ENCODE measurements at regions not wholly inside any gene's neighbourhood (a gene's known extent, or its start where the extent isn't known, plus 50 kb on each side); places are given as distances from the start of the nearest gene placed in this dataset.

GRCh38 chr4:29538889-29539646, 1181.1 kb upstream of the PCDH7 start:
- POLR2A ChIA-PET (ENCODE audit: partially characterized antibody): no interaction called here
- no peaks in the 10 kb centered on the region for H3K79me2 ChIP-seq (ENCODE audit: control insufficient read depth in 1 of 2, insufficient read depth in 2 of 2, low read length in 2 of 2)
- H3K36me3 ChIP-seq (ENCODE audit: control insufficient read depth in 2 of 4, insufficient read depth in 4 of 4, low read length in 3 of 4): no peaks in the 10 kb centered on the region
- 75% methylated on average over 4 of the region's 4 CpGs; no CpG with 5 or more reads in 1 of the 2 experiments for WGBS, 2 experiments (ENCODE audit: extremely low coverage in 1 of 2, insufficient coverage in 1 of 2, insufficient read length in 1 of 2, insufficient replicate concordance in 2 of 2, low coverage in 1 of 2, low lambda C conversion rate in 2 of 2, missing lambda C conversion rate in 1 of 2)
- no peaks in the 10 kb centered on the region; a peak in 1 of 4 replicates for H3K9me3 ChIP-seq (ENCODE audit: insufficient read depth in 2 of 2, low read depth in 1 of 2, low read length in 1 of 2)
- no peak overlapping the region for H2BK20ac ChIP-seq (ENCODE audit: low read length)
- CTCF ChIA-PET (ENCODE audit: partially characterized antibody): no interaction called here
- no peak overlapping the region for H4K91ac ChIP-seq (replicated peaks; ENCODE audit: insufficient read length, low read length)
- no peak overlapping the region for H2BK15ac ChIP-seq (ENCODE audit: low read length)
- H3K23me2 ChIP-seq (ENCODE audit: low read depth, low read length): no peaks in the 10 kb centered on the region
- no peak overlapping the region for H3K4me2 ChIP-seq (ENCODE audit: insufficient read depth in 1 of 2, low read depth in 2 of 2, low read length in 2 of 2)
- no peak overlapping the region for H2BK5ac ChIP-seq (ENCODE audit: low read depth, low read length)
- H3K9ac ChIP-seq (replicated peaks in 1 of 4; ENCODE audit: extremely low read depth in 1 of 4, low read depth in 3 of 4, low read length in 3 of 4): no peak overlapping the region
- H2BK12ac ChIP-seq (ENCODE audit: low read depth, low read length): no peak overlapping the region
- no peaks in the 10 kb centered on the region for H3K4me1 ChIP-seq (replicated peaks in 1 of 4; ENCODE audit: control insufficient read depth in 3 of 4, insufficient read depth in 4 of 4, low read length in 3 of 4)
- H2BK120ac ChIP-seq (replicated peaks; ENCODE audit: low read depth, low read length): no peak overlapping the region
- H3K56ac ChIP-seq (replicated peaks; ENCODE audit: insufficient read length, low read depth, low read length): no peak overlapping the region
- no peak overlapping the region for H3K4ac ChIP-seq (replicated peaks; ENCODE audit: insufficient read length, low read depth, low read length)
- no peak overlapping the region for H4K5ac ChIP-seq (ENCODE audit: insufficient read length, low read depth, low read length)
- FAIRE-seq (no peak), DNase-seq (ENCODE audit: low read depth in 1 of 2, low spot score in 2 of 2) (no peak)
- H3K23ac ChIP-seq (ENCODE audit: insufficient read length): no peak overlapping the region
- no peaks in the 10 kb centered on the region for H3K79me1 ChIP-seq (ENCODE audit: low read depth, low read length)
- H2AK5ac ChIP-seq (ENCODE audit: low read depth, low read length): no peak overlapping the region
- H3K14ac ChIP-seq (ENCODE audit: insufficient read length): no peak overlapping the region
- no peak overlapping the region for H3K18ac ChIP-seq (ENCODE audit: extremely low read depth, low read length)
- H2AFZ ChIP-seq (ENCODE audit: low read length): no peak overlapping the region
- H3K27me3 ChIP-seq (replicated peaks in 1 of 4; ENCODE audit: control insufficient read depth in 3 of 4, extremely low read depth in 1 of 4, insufficient read depth in 3 of 4, low read length in 3 of 4): peaks cover 0 to 1% (median 0%) of the 10 kb centered on the region in 4 experiments; a peak in 1 of 7 replicates
- H3K27ac ChIP-seq (ENCODE audit: low read depth, low read length): no peak overlapping the region
- H3K4me3 ChIP-seq (ENCODE audit: extremely low read depth in 1 of 4, insufficient read depth in 2 of 4, low read depth in 3 of 4, low read length in 4 of 4): no peak overlapping the region
- H4K20me1 ChIP-seq (replicated peaks in 1 of 2; ENCODE audit: control insufficient read depth in 1 of 2, insufficient read depth in 2 of 2, low read length in 2 of 2): no peaks in the 10 kb centered on the region
- no peak overlapping the region for H4K8ac ChIP-seq (ENCODE audit: extremely low read depth, insufficient read depth, low read length)
- TF ChIP-seq SRF (IDR thresholded peaks at IDR 0.05; ENCODE audit: low read depth, low read length): no peak
- no peak for TF ChIP-seq SAP30 (IDR thresholded peaks at IDR 0.05; ENCODE audit: insufficient read depth, insufficient replicate concordance, low read length)
- no peak for TF ChIP-seq ASH2L (IDR thresholded peaks at IDR 0.05; ENCODE audit: low read length)
- no peak for TF ChIP-seq SUZ12 (IDR thresholded peaks at IDR 0.05; ENCODE audit: low read length)
- no peak for TF ChIP-seq USF2 (IDR thresholded peaks at IDR 0.05; ENCODE audit: low read length)
- no peak for TF ChIP-seq RBBP5 (IDR thresholded peaks at IDR 0.05; ENCODE audit: borderline replicate concordance, low read depth, low read length)
- TF ChIP-seq TEAD4 (IDR thresholded peaks at IDR 0.05; ENCODE audit: low read depth, low read length): no peak
- no peak for TF ChIP-seq CHD1 (IDR thresholded peaks at IDR 0.05; ENCODE audit: low read depth, low read length)
- no peak for TF ChIP-seq JUND (IDR thresholded peaks at IDR 0.05; ENCODE audit: low read length)
- TF ChIP-seq GTF2F1 (IDR thresholded peaks at IDR 0.05; ENCODE audit: borderline replicate concordance, low read depth, low read length): no peak
- no peak for TF ChIP-seq GABPA (IDR thresholded peaks at IDR 0.05; ENCODE audit: borderline replicate concordance, insufficient read depth, low read length)
- no peak for TF ChIP-seq CTBP2 (IDR thresholded peaks at IDR 0.05; ENCODE audit: borderline replicate concordance, insufficient read depth, insufficient read length, low read length)
